Astrocyte of the cerebellum (primary cell): ENCODE measurements at regions not wholly inside any gene's neighbourhood (a gene's known extent, or its start where the extent isn't known, plus 50 kb on each side); places are given as distances from the start of the nearest gene placed in this dataset.

Experiments
- DNase-seq: peaks from one replicate; pipeline ENCODE4 v3.0.0-alpha.2; 2011; ENCODE audit warnings: low read depth
- H3K4me3 ChIP-seq: 2 replicates; pipeline ENCODE4 v1.5.1; 2011; ENCODE audit warnings: mild to moderate bottlenecking, low read depth, low read length, moderate library complexity
- in situ Hi-C: cut with HindIII; loops from 2 replicates; pipeline ENCODE4 v1.10.0; 2017; ENCODE audit warnings: low sequenced_read_pairs
- TF ChIP-seq, protein P1 (sequence below): IDR thresholded peaks from 2 replicates; pipeline ENCODE4 v1.5.1; 2012; ENCODE audit warnings: low read length, low read depth, moderate library complexity, mild to moderate bottlenecking; ENCODE audit errors: missing control alignments

DNA sequence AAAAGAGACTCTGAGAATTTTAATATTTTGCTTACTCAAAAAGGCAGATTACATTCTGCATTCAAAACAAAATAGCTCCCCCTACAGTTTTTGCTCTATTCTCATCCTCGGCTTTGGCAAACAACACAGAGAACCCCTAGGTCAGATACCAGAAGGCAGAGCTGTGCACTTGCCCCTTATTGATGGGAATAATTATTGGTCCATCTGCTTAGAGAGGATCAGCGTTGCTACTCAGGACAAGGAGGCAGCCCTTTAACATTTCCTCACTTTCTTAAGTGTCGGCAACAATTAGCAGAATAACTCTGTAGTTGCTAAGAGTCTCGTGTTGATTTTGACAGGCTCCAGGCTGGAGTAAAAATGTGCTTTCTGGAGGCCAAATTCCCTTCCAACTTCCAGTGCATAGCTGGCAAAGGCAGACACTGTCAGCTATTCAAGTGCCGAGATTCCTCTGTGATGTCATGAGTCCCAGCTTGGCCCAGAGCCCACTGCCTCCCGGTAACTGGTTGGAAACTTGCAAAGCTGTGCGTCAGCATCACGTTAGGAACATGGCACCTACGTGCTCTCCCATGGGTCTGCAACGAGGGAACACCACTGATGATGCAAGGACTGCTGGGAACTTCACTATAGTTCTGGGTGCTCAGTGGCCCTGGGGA is 482.7 kb upstream of the ADAMTS9 start:
- TF ChIP-seq, protein P1, sequence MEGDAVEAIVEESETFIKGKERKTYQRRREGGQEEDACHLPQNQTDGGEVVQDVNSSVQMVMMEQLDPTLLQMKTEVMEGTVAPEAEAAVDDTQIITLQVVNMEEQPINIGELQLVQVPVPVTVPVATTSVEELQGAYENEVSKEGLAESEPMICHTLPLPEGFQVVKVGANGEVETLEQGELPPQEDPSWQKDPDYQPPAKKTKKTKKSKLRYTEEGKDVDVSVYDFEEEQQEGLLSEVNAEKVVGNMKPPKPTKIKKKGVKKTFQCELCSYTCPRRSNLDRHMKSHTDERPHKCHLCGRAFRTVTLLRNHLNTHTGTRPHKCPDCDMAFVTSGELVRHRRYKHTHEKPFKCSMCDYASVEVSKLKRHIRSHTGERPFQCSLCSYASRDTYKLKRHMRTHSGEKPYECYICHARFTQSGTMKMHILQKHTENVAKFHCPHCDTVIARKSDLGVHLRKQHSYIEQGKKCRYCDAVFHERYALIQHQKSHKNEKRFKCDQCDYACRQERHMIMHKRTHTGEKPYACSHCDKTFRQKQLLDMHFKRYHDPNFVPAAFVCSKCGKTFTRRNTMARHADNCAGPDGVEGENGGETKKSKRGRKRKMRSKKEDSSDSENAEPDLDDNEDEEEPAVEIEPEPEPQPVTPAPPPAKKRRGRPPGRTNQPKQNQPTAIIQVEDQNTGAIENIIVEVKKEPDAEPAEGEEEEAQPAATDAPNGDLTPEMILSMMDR = peak; percentile 57
- peak; percentile 91 for DNase-seq
- no peak overlapping the region for H3K4me3 ChIP-seq
- in situ Hi-C loops = no loop called here

DNA sequence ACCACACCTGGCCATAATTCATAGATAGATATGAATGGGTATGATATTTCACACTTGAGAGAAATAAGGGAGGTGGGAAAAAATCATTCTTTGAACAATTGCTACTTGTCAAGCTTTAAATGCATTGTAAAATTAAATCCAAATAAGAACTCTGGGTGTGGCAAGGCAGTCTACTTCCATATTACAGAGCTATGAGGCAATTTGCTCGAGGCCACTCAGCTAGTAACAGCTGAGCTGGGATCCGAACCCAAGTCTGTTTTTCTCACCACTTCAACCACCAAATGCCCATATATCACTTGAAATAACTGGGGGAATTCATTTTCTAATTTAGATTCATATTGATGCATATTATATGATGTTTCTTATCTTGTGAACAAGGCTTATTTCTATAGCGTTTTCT is 482.2 kb upstream of the ADAMTS9 start:
- H3K4me3 ChIP-seq = no peak overlapping the region
- in situ Hi-C loops = no loop called here
- DNase-seq = no peak
- TF ChIP-seq, protein P1 = no peak

DNA sequence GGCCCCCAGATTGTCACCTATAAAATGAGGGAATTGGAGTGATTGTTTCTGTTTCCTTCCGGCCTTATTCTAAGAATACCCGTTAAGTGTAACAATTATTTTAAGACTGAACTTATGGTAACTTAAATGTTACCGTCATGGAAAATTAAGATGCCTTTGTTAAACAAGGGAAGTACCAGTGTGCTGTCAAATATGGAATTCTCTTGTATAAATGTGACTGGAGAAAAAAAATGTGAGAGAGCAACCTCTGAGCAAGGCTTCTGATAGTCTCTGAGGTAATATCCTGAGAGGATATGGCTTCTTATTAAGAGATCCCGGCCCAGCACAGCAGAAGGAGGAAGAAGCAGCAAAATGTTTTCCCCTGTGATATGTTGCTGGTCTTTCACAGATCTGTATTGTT is 480.7 kb upstream of the ADAMTS9 start:
- TF ChIP-seq, protein P1 = no peak
- H3K4me3 ChIP-seq = no peak overlapping the region
- in situ Hi-C loops = no loop called here
- no peak for DNase-seq

DNA sequence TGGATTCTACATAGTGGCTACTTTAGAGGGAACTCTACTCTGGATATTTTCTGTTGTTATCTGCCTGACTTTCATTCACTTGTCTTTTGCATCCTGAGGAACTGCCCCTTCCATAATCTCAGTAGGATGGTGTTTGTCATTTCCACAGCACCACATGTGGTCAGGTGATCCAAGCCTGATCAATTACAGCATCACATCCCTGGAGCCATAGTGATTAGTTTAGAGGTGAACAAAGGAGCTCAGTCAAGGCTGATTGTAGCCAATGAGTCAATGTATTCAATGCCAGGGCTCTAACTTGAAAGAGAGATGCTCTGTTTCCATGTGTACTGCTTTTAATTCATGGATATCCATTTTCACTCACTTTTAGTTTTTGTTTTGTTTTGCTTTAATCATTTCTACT is 478.7 kb upstream of the ADAMTS9 start:
- H3K4me3 ChIP-seq = no peak overlapping the region
- TF ChIP-seq, protein P1 = no peak
- in situ Hi-C loops = no loop called here
- no peak for DNase-seq

DNA sequence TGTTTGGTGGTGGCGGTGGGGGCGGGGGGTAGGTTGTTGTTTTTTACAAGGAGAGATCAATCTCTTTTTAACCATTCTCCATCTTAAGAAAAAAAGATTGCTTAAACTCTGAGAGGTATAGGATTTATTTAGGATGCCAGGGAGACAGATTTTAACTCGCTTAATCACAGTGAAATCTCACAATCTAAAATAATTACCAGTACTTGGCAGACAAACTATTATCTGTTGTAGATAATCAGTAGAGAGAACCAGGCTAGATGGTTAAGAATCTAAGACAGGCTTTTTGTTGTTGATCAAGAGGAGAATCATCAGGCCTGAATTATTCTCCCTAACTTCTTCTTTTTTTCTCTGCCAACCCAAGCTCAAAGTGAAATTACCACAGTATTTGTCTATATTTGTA is 470.2 kb upstream of the ADAMTS9 start:
- DNase-seq = no peak
- TF ChIP-seq, protein P1 = no peak
- no peak overlapping the region for H3K4me3 ChIP-seq
- in situ Hi-C loops = no loop called here

DNA sequence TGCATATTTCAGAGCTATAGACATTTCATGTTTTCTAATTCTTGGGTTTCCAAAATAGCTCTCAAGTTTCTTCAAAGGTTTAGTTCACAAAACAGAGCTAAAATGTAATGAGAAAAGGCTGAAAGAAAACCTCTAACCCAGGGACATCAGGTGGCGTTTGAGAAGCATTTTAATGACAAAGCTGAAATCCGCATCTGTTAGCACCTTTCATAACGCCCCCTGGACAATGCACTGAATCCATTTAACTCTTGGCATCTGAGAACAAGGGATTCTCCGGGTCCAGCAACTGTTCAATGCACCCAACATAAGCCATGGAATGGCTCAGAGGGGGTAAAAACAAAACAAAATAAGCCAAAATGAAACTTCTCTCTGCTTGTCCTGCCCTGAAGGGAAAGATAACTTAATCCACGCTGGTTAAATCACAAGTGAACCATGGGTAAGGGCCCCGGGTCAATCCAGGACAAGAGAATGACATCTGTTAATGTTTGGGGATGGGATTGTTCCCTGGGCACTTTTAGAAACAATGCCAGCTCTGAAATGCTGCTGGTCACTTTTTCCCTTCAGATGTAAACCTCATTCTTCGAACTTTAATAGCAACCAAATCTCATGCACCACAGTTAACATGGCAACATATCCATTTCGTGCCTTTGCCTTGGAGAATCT is 466.2 kb upstream of the ADAMTS9 start:
- H3K4me3 ChIP-seq = no peak overlapping the region
- no peak for DNase-seq
- TF ChIP-seq, protein P1 = no peak
- in situ Hi-C loops = no loop called here

DNA sequence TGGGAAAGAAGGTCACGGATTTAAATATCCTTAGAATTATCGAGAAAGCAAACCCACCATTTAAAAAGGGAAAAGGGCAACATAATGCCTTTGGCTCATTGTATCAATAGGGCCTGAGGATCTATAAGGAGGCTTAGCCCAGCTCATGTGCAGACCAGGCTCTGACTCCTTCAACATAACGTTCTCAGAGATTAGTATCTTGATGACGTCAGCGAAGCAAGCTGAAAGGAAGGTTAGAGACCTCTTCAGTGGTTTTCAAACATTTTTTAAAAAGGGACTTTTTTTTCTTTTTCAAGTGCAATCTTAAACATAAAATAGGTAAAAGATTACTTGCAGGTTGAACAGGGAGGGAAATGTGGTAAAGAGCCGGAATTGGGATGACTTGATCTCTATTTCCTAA is 463.9 kb upstream of the ADAMTS9 start:
- in situ Hi-C loops = no loop called here
- TF ChIP-seq, protein P1 = no peak
- no peak for DNase-seq
- H3K4me3 ChIP-seq = no peak overlapping the region
